Umbilical cord (tissue), 1 donor: ENCODE measurements at regions not wholly inside any gene's neighbourhood (a gene's known extent, or its start where the extent isn't known, plus 50 kb on each side); places are given as distances from the start of the nearest gene placed in this dataset.

ENCODE experiments used
- DNase-seq: peaks from one replicate; pipeline ENCODE4 v3.0.0-alpha.2; 2015; ENCODE audit warnings: low spot score

DNA sequence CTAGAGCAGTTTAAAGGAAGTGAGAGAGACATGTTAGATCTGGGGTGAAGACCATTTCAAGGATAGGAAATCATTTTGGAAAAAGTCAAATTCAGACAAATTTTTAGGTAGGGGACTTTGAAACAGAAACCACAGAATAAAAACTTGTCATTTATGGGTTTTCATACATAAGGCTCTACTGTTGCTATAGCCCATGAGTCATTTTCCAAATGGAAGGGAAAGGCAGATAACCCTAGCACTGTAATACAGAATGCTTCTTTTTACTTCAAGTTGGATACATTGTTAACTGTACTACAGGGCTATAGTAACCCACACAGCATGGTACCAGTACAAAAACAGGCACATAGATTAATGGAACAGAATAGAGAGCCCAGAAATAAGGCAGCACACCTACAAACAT is 455.4 kb downstream of the EBF1 start:
- DNase-seq: no peak

DNA sequence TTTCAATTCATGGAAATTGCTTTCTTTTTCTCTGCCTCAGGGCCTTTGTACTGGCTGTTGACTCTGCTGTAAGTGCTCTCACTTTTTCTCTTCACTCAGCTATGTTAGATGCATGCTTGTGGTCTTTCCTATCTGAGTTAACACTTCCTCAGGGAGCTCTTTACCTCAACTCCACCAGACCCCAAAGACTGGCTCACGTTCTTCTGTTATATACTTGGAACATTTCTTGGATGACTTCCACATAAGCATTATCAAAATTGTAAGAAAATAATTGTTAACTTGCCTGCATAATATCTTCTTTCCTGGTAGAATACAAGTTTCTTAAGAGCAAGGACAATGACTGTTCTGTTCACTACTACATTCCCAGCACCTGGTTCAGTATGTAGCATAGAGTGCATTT is 455.9 kb downstream of the EBF1 start:
- no peak for DNase-seq

DNA sequence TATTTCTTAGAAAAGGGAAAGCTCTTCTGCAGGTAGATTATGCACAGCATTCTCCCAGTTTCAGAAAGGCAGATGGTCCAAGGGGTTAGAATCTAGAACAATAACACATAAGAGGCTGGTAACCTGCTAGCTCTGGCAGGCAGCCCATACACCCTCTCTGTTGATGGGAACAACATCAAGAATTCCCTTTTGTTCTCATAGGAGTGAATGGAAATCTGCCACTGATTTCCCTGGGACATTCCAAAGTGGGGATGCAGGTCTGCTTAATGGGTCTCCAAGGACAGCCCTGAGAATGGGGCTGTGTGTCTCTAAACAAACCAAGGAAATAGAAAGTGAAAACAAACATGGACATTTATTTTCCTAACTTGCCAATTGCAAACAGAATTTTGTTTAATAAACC is 456.8 kb downstream of the EBF1 start:
- no peak for DNase-seq

DNA sequence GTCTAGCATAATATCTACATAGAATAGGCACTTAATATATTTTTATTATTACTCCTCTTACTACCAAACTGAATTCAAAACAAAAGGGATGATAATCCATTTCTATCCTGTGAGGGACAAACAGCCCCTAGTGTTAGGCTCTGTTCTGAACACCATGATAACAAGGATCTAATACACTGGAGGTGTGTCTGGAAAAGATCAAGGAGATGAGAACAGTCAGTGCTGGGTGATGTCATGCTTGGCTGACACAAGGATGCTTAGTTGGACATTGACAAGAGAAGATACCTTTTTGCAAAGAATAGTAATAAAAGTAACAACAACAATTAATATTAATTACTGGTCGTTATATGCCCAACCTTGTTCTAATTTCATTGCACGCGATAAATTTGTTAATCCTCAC is 458.7 kb downstream of the EBF1 start:
- DNase-seq: no peak

DNA sequence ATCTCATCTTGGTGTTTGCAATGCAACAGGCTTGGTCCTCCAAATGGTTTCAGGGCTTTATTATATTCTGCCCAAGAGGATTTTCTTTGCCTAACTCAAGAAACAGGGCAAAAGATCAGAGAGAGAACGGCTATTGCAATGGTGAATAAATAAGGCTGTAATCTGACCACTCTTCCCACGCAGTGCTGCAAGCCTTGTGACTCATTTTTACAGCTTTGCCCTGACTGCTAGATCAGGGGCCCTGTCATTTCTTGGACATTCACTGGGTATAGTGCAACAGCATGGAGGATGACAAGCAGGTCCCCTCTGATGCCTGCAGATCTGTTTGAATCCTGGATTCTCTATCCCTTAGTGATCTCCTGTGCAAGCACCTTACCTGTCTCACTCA is 459.1 kb downstream of the EBF1 start:
- no peak for DNase-seq

DNA sequence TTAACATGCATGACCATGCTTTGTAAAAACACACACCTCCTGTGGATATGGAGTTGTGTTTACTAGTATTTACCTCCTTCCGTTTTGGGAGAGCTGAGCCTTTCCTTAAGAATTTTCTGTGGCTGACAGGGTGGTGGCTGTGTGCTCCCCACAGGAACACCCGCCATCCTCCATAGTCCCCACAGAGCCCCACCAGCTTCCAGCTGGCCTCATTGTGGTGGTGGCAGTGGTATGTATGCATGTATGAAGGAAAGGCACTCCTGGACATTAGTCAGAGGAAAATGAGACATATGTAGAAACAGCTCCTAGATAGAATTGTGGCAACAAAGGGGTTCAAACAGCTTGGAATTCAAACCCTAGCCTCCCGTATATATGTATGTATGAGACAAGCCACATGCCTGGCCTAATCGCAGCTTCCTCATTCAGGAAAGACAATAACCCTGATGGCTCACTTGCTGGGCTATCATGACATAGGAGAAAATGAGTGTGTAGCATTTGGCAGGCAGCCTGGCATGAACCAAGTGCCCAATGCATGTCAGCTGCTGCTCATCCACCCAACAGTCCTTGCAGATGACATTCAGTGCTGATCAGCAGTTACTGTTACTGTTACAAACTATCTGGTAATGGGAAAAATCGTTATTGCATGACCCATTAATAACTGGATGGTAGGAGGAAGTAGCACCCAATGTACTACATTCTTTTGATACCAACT is 459.7 kb downstream of the EBF1 start:
- DNase-seq: no peak

DNA sequence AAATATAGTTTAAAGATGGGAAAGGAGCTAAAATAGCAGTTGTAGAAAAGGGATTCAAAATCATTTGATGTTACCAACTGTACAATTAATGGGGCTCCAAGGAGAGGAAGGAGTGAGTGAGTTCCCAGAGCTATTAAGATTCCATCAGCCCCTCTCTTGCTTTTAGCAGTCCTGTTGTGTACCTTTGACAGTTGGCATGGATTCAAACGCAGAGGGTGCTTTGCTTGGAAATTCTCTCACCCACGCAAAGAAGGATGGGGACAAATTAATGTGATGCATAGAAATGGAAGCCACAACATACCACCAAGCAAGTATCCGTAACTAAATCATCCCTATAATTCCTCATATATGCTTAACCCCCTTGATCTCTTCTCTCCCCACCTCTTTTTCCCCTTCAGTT is 461.3 kb downstream of the EBF1 start:
- DNase-seq: no peak

DNA sequence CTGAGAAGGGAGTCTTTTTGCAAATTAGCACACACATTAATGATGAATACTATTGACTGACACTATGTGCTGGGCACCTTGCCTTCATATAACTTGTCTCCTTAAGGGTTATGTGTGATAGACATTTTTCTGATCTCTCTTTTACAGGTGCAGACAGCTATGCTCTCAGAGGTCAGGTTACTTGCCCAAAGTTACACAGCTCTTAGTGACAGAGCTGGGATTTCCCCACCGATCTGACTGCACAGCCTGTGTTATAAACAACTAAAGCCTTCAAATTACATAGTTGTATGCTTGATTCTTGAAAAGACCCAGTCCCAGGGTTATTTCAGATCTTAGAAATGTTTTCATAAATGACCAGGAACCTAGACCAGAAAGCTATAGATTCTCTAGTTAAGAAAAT is 462.7 kb downstream of the EBF1 start:
- no peak for DNase-seq

DNA sequence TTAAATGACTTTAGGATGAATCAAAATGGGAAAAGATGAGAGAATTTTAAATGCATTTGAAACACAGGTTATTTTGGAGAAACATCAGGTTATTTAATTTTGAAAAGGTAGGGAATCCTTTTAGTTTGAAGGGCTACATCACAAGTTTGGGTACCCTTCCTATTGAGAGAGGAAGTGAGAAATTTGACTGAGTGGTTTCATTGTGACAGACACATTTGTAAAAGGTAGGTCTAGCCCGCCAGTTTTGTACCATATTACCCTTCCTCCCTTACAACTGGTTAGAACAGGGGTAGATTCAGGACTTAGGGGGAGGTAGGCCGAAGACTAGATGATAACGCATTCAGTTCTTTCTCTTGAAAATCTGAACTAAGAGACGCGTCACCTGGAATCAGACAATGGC is 464.2 kb downstream of the EBF1 start:
- no peak for DNase-seq

DNA sequence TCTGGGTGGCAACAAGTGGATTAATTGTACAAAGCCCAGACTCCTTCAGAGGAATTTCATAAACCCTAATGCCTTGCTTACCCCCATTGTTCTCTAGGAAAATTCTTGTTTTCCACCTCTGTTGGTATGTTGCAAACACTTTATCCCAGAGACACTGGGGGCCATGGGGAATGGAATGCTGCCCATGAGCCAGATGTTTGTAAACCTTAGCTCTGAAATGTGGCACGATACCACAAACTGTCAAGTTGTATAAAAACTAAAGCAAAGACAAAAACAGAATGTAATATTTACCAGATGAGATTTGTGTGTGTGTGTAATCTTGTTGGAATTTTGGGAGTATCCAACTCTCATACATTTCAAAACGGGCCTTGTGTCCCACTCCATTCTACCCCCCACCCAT is 465.0 kb downstream of the EBF1 start:
- no peak for DNase-seq

DNA sequence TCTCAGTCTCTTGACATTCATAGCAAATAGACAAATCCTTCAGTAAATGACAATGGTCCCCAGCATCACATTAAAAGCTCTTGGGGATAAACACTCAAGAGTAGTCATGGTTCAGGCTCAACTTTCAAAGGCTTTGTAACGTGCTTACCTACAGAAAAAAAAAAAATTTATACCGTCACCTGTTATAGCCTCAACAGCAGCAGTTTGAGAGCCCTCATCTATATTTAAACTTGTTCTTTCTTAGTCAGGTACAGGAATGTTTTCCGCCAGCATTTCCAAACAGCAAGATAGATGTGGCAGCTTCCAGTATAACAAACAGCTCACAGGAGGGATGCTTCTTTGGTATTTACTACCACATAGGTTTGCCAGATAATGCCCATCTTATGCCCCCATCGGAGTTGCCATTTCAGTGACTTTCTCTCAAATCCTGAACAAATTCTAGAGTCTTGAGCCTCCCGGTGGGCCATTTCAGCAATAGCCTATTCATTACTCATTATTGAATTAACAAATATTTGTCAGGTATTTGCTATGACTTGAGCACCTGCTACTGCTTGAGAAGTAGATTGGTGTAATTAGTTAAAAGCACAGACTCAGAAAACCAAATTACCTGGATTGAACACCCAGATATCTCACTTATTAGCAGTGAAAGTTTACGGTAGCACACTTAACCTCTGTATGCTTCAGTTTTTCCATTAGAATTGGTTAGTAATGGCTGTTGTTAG is 470.0 kb downstream of the EBF1 start:
- no peak for DNase-seq

DNA sequence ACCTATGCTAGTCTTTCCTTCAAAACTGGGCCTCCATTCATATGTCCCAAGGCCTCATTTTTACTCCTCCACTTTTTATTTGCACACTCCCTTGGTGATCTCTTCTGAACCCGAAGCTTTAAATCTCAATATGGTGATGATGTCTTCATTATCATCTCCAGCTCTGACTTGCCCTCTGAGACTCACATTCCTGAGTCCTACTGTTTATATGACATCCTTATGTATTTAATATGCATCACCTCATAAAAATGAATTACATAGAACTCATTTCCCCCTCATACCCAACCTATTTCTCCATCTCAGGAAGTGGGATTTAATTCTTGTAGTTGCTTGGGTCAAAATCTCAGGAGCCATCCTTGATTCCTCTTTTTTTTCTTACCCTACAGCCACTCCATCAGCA is 473.0 kb downstream of the EBF1 start:
- DNase-seq: no peak

DNA sequence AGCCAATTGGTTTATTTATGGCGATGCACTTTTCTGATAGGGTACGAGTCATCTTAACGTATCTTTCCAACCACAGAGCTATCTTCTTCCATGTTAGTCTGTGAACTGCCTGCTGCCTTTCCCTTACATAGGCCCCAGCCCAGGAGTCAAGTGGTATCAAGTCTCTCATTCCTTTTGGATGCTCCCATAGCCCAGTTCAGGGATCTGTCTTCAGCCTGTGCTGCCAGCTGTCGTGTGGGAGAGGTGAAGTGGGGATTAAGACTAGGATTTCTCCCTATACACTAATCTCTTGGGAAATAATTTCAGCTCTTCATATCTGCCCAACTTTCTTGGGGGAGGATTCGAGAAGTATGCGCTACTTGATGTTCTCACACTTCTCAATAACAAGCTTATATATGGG is 475.7 kb downstream of the EBF1 start:
- DNase-seq: no peak

DNA sequence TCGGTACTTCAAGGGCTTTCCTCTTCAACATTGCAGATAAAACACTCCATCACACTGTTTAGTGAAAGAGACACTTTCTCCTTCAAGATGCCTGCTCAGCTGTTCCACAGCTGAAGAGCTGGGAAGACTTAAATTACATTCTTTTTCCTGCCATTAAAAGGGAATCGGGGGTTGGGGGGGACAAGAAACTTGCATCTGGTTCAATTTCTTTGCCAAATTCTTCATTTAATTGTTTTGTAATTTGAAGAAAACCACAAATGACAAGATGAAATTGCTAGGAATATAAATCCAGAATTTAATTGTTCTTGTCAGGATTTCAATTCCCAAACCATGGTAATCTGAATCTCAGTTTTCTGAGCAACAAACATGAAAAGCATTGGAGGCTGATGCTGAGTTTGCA is 478.3 kb downstream of the EBF1 start:
- no peak for DNase-seq

DNA sequence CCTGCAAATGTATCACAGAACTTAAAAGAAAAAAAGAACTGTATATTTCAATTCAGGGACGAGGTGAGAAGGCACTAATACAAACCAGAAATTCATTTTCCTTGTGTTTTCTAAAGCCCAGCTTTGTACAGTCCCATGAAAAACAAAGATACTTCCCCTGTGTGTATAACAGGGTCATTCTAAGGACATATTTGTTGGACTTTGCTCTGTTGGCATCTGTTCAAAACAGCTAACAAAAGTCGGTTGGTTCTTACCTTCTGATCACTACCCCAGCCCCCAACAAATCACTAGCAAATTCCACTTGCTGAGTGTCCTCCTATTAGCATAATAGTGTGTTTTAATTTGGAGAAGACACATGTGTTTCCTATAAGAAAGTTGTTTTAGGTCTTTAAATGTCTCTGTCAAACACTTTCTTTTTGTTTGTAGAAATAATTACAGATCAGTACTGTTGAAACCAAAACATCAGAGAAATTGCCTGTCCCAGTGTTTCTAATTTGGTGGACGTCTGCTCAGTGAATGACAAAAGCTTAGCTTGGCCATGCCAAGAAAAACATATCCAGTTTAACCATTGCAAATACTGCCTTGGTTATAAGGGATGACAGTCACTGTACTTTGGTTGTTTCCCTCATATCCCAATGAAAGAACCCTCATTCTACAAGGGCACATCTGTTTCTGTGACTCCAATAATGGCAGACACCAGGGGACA is 480.5 kb downstream of the EBF1 start:
- DNase-seq: no peak

DNA sequence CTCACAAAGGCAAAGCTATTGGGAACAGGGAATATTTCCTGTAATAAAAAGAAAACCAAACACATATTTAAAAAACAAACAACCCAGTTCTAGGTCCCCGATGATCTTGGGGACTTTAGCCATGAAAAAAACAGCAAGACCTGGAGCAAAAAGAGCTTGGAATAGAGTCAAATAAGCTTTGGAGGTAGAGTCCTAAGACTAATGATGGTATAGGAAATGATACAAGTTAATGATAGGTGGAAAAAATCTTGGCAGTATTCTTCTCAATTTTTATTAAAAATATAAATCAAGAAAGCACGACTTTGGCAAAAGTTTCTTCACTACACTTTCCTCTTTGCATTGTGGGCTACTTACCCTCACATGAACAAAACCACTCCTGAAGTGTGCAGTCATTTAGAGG is 481.5 kb downstream of the EBF1 start:
- no peak for DNase-seq

DNA sequence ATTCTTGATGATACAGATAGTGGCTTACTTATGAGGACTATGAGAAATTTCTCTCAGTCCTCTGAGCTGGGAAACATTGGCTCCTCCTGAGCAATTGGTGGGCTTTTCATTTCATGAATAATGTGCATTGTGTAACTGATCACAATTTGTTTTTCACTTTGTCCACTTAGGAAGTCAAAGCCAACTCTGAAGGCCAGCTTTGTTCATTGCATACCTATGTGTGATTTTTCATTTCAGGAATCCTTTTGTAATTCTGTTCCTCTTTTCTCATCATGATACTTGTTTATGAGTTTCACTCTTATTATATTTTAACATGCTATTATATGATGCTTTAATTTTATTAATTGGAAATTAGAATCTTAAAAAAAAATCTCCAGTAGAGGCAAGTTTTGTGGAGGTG is 483.0 kb downstream of the EBF1 start:
- no peak for DNase-seq

DNA sequence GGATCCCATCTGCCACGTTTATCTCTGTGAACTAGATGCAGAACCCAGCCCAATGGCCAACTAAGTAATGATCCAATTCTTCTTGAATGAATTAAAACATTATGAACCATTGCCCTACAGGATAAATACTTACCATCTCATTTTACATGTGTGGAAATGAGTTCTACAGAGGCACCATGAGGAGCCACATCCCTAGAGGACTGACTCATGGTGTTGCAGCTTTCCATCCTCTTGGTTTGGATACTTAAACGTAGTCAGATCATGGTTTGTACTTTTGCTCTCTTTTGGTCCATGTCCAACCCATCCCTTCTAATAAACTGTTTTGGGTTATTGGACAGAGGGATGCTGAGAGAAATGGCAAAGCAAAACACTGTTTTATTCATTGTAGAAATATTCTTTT is 484.8 kb downstream of the EBF1 start:
- DNase-seq: no peak

DNA sequence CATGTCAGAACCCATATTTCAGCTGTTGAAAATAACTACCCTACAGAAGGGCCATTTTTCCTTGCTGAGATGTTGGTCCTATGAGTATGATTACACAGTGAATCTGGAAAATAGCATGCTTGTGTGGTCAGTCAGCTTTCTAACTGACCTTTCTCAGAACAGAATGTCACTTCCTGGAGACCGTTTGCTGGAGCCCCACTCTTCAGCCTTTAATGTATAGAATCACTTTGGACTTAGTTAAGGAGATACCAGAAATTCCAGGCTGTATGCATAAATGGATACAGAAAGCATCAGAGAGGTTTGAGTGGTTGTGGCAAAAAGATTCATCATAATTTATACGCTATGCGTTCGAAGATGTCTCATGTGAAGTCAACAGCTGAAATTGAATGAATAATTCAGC is 488.1 kb downstream of the EBF1 start:
- DNase-seq: no peak

DNA sequence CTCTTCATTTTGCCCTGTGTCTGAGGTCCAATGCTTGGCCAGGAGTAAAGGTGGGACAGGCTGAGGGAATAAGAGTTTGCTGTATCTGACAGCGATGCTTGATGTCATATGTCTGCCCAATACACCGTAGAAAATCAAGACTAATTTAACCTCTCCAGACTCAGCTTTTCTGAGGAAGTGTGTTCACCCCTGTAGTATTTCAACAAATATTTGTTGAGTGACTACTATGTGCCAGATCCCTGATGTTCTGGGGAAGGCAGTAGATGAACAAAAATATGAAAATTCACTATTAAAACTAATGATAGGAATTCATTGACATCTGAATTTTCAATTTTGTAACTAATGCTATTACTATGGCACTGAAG is 489.7 kb downstream of the EBF1 start:
- no peak for DNase-seq

DNA sequence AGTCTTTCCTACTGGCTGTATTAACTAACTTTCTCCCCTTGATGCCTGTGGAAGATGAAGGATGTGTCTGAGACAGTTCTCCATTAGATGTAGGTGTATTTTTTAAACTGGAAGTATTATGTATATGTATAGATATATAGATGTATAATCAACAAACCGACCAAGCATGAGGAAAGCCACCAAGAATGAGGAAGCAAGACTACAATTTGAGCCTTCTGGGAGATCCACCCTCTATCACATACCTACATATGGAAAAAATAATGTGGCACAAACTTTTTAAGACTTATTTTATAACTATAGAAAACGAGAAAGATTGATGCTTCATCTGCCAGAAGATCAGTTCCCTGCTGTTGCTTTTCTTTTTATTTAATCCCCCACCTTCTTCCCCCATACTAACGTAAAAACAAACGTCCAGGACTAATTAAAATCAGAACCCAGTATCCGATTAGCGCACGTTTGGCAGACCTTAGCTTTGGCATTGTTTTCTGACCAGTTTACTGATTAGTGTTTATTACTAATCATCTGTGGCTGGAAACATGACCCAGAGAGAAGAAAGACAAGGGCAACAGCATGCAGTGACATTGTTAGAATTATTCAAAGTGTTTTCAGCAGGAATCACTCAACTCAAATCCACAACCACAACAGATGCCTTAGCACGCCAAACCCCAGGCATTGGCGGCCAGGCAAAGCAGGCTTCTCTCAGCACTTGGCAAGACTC is 490.2 kb downstream of the EBF1 start:
- DNase-seq: no peak

DNA sequence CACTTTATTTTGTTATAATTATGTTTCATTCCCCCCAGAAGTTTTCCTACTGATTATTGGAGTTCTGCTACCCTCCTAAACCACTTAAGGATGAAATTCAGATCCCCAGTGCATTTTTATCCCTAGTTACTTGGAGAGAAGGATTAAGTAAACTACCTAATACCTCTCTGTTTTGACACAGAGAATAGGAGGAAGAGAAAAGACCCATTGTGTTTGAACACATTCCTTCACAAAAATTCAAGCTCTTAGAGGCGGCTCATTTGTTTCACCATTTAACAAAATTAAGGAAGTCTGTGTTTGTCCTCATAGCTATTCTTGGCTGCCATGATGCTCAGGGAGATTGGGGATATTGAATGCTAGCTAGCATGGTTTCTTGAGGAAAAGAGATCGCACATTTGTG is 492.6 kb downstream of the EBF1 start:
- no peak for DNase-seq

DNA sequence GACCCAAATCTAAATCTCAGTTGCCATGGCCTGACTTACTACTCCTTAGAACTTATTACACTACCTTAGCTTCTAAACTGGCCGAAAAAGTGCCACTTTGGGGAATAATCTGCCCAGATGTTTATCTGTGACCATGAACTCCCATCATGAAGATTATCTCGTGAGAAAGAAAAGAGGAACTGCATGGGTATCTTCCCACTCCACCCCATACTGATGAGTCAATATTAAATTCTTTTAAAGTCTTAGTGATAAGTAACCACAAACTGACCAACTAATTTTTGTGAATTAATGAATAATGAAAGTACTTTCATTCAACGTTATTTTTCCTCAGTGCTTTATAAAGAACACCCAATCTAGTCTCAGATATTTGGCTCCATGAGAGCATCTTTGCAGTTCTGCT is 493.5 kb downstream of the EBF1 start:
- DNase-seq: no peak
